MV-4-11 (cell line): ENCODE measurements at regions not wholly inside any gene's neighbourhood (a gene's known extent, or its start where the extent isn't known, plus 50 kb on each side); places are given as distances from the start of the nearest gene placed in this dataset.

Experiments used
- DNase-seq: peaks from one replicate; lab custom pipeline; 2025; lab: John Stamatoyannopoulos, UW

DNA sequence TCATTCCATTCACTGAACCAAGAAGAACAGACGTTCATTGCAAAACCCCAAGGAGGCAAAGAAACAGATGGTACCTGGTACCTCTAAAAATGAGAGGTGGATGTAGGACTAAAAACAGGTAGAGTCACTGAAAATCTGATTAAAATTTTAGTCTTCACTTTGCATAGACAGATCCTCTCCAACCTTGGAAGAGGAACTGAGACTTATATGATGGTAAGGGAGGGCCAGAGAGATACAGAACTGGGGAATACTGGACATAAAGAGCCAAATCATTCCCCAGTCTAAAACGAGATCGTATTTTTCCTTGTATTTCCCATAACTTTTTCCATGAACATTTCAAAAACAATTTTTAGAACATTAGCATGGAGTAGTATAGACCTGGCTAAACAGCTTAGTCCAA is 59.7 kb upstream of the SPOPL start:
- DNase-seq = no peak

DNA sequence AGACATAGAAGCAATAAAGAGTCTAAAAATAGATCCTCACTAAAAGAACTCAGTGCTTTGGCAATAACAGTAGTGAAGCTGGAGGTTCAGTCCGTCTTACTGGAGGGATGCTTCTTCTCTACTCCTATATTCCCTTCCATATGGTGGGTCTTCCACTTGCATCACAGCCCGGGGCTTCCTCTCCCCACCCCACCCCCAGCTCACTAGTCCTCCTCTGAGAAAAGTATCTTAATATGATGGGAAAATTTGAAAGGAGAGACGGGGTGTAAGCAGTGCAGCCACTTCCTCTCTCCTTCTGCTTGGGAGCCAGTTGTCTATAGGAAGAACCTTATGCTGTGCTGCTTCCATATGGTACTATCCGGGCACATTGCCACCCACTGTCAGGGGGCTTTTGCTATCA is 57.2 kb upstream of the SPOPL start:
- DNase-seq = no peak

DNA sequence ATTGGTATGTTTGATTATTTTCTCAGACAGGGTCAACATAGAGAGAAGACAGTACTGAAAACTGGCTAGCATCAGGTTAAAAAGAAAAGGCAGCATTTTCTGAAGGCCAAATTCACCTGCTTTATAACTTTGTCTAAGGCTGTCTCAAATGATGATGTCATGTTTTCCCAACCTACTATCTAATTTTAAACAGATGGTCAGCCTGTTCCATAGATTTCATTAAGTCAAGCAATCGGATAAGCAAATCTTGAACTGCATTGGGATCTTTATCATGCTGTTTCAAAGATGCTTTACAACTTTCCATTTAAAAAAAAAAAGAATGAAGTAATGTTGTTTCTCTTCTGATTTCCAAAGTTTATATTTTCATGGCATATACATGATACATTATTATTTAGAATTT is 56.3 kb upstream of the SPOPL start:
- DNase-seq = no peak

- DNase-seq = no peak
These were observed 55.5 kb upstream of the SPOPL start for GRCh38 chr2:138446043-138446442.

- DNase-seq = no peak
These were observed 53.5 kb upstream of the SPOPL start for GRCh38 chr2:138447889-138448570.
